Activated naive CD4-positive, alpha-beta T cell treated with anti-CD3 and anti-CD28 coated beads, Interleukin-2, amount 10 ng/mL, durations not matched to agents 7 days and 5 days (primary cell): ENCODE measurements at regions not wholly inside any gene's neighbourhood (a gene's known extent, or its start where the extent isn't known, plus 50 kb on each side); places are given as distances from the start of the nearest gene placed in this dataset.

Source experiments
- CTCF ChIA-PET: fragments of 350-600 bp; sonication (Branson Sonifier 250); formaldehyde crosslinking; loops from one replicate; lab custom pipeline; 2021; ENCODE audit warnings: antibody characterized with exemption; lab: Charles Lee
- DNase-seq: peaks from one replicate; pipeline ENCODE4 v3.0.0-alpha.2; 2020
- H3K27ac Mint-ChIP-seq: one replicate; pipeline ENCODE4 v1.8.0; 2021; ENCODE audit warnings: mild to moderate bottlenecking, moderate library complexity, mixed read lengths
- H3K27me3 Mint-ChIP-seq: one replicate; pipeline ENCODE4 v1.8.0; 2021; ENCODE audit warnings: mild to moderate bottlenecking, mixed read lengths
- H3K36me3 Mint-ChIP-seq: one replicate; pipeline ENCODE4 v1.8.0; 2021; ENCODE audit warnings: mixed read lengths
- H3K4me1 Mint-ChIP-seq: one replicate; pipeline ENCODE4 v1.8.0; 2021; ENCODE audit warnings: mixed read lengths
- H3K4me3 Mint-ChIP-seq: one replicate; pipeline ENCODE4 v1.8.0; 2021; ENCODE audit warnings: mild to moderate bottlenecking, moderate library complexity, mixed read lengths
- H3K9me3 Mint-ChIP-seq: one replicate; pipeline ENCODE4 v1.8.0; 2021; ENCODE audit warnings: mixed read lengths

DNA sequence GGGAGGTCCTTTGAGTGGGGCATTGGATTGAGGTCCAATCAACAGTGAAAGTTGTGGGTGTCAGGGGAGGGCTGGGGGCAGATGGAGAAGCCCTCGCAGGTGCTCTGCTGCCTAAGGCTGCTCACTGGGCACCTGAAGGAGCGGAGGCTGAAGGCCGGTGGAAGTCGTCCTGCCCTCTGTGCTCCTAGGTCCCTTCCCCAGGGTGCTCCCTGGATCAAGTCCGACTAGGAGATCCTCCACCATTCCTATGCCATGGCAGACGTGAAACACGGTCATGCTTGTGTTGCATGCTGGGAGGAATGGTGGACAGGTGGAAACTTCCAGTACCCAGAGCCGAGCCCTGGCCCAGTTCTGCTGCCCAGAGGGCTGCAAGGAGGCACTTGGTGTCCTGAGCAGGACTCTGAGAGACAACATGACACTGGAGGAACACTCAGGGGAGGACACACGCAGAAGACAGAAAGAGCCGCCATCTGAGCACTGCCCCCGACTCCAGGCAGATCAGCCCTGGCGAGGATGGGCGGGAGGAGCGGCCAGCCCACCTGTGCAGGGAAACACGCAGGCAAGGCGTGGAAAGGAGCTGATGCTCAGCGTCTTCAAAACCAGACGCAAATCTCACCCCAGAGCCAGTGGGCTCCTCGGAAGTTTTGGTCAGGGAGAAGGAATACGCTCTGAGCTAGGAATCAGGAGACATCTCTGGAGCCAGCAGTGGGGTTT is 786.8 kb downstream of the BRD1 start:
- Mint-ChIP-seq H3K36me3 (no peaks in the 10 kb centered on the region), H3K4me3 (no peak overlapping the region), H3K4me1 (no peaks in the 10 kb centered on the region), H3K27ac (no peak overlapping the region), H3K27me3 (no peaks in the 10 kb centered on the region), H3K9me3 (peaks cover 5% of the 10 kb centered on the region)
- CTCF ChIA-PET: no interaction called here
- peak; percentile 6 for DNase-seq

DNA sequence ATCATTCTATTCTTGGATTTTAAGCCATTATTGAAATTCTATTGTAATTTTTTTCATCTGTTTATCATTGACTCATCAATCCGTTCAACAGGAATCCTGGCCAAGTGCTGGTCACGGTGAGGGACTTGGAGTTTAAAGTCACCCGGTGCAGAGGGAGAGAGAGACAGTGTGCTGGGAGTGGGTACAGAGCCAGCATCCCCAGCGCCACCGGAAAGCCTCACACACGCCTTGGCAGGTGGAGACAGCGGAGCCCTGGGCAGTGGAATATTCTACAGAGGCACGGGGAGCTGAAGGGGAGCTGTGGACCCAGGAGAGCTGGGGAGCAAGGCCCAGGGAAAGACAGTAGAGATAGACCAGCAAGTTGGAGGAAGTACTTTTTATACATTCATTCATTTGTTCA is 787.6 kb downstream of the BRD1 start:
- no peak for DNase-seq
- Mint-ChIP-seq H3K4me1 (no peaks in the 10 kb centered on the region), H3K36me3 (no peaks in the 10 kb centered on the region), H3K27me3 (no peaks in the 10 kb centered on the region), H3K4me3 (no peak overlapping the region), H3K9me3 (peaks cover 5% of the 10 kb centered on the region), H3K27ac (no peak overlapping the region)
- CTCF ChIA-PET: no interaction called here

DNA sequence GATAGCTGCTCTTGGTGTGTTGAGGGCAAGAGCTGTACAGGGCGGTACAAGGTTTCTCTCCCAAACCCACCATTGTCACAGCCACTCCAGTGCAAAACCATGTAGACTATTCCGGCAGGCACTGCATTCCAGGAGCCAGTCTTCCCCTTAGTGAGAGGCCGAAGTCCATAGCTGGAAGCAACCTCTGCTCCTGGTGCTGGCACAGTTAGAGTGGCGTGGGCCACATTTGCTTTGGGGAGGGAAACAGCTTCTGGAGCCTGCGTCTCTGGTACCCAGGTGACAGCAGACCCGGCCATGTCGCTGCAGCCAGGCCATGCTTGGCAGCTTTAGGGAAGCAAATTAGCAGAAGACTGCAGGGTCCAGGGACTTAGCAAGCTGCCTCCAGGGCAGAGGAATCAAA is 788.0 kb downstream of the BRD1 start:
- Mint-ChIP-seq H3K27ac (no peak overlapping the region), H3K4me3 (no peak overlapping the region), H3K9me3 (peaks cover 5% of the 10 kb centered on the region), H3K36me3 (no peaks in the 10 kb centered on the region), H3K27me3 (no peaks in the 10 kb centered on the region), H3K4me1 (no peaks in the 10 kb centered on the region)
- CTCF ChIA-PET: no interaction called here
- DNase-seq: no peak

DNA sequence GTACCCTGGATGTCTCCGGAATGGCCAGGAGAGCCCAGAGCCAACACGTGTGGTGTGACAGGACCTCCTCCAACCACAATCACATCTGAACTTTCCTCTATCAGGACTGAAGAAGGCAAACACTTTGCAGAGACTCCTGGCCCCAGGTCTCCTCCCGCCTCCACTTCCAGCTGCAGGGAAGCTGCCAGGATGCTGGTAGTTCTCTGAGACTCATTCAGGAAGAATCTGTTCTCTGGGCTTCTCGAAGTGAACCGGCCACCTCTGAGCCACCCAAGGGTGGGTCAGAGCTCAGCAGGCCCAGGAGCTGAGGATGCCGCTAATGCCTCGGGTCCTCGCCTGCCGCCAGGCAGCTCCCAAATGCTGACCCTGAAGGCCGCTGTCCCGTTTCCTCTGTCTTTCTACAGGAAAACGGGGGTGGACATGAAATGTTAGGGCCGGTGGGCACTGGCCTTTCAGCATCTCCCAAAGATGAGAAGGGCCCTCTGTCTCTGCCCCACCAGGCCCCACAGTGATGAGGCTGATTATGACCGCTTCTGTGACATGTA is 789.9 kb downstream of the BRD1 start:
- no peak overlapping the region for H3K27ac Mint-ChIP-seq
- no peak for DNase-seq
- no peaks in the 10 kb centered on the region for H3K4me1 Mint-ChIP-seq
- CTCF ChIA-PET: no interaction called here
- H3K36me3 Mint-ChIP-seq: no peaks in the 10 kb centered on the region
- H3K9me3 Mint-ChIP-seq: peaks cover 5% of the 10 kb centered on the region
- no peak overlapping the region for H3K4me3 Mint-ChIP-seq
- H3K27me3 Mint-ChIP-seq: no peaks in the 10 kb centered on the region

DNA sequence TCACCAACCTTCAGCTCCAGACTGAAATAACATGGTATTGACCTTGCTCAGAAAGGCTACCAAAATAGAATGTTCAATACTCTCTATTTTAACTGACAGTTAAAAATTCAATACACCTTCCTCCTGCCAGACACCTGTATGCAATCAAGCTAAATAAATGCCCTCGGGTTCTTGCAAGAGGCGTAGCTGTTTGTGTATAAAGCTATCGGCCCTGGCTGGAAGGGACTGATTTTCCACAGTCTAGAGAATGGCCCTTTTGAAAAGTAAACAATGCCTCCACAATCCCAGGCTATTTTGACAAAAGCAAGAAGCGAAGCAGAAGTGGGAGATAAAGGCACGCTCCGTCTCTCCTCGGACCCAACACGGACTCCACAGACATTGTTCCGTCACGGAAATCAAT is 791.2 kb downstream of the BRD1 start:
- Mint-ChIP-seq H3K27ac (no peak overlapping the region), H3K27me3 (no peaks in the 10 kb centered on the region), H3K4me1 (no peaks in the 10 kb centered on the region), H3K36me3 (no peaks in the 10 kb centered on the region), H3K9me3 (peaks cover 5% of the 10 kb centered on the region), H3K4me3 (no peak overlapping the region)
- DNase-seq: no peak
- CTCF ChIA-PET: no interaction called here

DNA sequence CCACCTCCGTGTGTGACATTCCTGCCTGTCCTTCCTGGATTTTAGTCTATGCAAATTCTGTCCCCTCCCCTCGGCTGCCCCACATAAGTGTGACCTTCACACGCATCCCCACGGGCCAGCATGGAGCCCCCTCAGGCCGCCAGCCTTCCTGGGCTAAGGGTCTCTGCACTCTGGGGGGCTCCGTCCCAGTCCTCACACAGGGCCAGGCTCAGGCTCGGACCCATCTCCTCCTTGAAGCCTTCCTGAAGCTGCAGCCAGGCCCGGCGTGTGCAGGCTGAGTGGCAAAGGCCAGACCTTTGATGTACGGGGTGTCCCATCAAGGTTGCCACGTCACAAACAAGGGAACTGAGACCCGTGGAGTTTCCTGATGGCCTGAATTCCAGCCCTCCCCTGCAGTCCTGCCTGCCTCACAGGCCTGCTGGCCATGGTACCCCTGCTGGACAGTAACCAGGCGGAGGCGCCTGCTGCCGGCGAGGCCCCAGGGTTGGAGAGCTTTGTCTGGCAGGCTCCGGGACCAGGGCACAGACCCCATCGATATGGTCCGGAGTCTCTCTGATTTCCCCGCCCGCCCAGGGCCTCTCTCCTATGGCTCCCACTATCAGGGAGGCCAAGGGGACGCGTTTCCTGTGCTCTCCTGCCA is 791.7 kb downstream of the BRD1 start:
- H3K27ac Mint-ChIP-seq: no peak overlapping the region
- H3K36me3 Mint-ChIP-seq: no peaks in the 10 kb centered on the region
- H3K9me3 Mint-ChIP-seq: peaks cover 5% of the 10 kb centered on the region
- H3K4me3 Mint-ChIP-seq: no peak overlapping the region
- CTCF ChIA-PET: no interaction called here
- DNase-seq: no peak
- no peaks in the 10 kb centered on the region for H3K4me1 Mint-ChIP-seq
- no peaks in the 10 kb centered on the region for H3K27me3 Mint-ChIP-seq

DNA sequence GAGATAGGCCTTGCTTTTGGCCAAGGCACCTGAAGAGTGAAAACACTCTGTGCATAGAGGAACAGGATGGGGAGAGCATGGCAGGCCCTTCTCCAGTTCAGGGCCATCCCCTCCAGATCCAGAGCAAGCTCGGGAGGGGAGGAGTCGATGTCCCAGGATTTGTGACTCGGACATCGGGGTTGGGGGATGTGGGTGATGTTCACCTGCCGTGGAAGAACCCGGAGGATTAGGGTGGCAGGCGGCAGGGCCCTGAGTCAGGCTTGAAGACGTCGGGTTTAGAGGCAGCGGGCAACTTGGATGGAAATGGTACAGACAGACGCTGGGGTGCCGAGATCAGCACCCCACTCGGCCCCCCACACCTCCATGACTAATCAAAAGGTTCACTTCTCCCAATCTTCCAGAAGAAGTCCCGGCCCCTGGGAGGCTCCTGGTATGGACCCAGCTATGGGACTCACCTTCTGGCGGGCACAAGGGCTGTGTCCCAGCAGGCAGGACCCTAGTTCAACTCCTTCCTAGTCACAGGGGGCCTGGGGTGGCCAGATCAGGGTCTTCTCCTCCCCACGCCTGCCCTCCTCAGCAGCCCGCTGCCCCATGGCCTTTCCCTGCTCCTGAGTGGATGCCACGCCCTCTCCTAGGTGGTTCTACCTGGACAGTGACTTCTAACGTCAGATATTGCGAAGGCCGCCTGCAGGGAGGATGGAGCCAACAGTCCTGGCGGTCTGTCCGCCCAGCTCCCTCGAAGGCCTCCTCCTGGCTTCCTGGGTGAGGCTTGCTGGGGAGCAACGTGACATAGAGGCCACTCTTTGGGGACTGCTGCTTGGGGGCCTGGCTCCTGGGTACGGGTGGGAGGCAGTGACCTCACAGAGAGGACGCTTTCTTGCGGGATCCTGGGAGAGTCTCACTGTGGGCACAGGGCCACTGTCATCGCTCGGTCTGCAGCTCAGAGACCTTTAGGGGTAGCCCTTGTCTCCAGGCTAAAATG is 792.5 kb downstream of the BRD1 start:
- peaks cover 5% of the 10 kb centered on the region for H3K9me3 Mint-ChIP-seq

DNA sequence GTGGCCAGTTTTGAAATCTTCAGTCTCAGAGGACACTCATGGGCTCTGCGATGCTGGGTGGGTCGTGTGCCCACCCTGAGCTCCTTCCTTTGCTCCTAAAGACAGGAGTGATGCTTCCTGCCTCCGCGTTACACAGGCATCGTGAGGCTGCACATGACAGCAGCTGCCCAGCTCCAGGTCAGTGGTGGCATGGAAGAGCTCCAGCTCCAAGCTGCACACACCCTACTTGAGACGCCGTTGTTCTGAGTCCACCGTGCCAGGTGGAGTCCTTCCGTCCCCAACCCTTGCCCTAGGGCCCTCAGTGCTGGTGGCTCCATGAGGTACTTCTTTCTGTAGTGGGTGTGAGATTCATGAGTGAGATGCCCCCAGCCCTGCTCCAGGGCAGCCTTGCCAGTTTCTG is 794.1 kb downstream of the BRD1 start:
- no peaks in the 10 kb centered on the region for H3K36me3 Mint-ChIP-seq
- no peak overlapping the region for H3K27ac Mint-ChIP-seq
- no peak overlapping the region for H3K4me3 Mint-ChIP-seq
- H3K9me3 Mint-ChIP-seq: peaks cover 5% of the 10 kb centered on the region
- CTCF ChIA-PET: no interaction called here
- H3K27me3 Mint-ChIP-seq: no peaks in the 10 kb centered on the region
- no peaks in the 10 kb centered on the region for H3K4me1 Mint-ChIP-seq
- no peak for DNase-seq

More for the DNA sequence above, 792.5 kb downstream of the BRD1 start:
- no peak overlapping the region for H3K4me3 Mint-ChIP-seq
- H3K27ac Mint-ChIP-seq: no peak overlapping the region
- DNase-seq: no peak
- H3K36me3 Mint-ChIP-seq: no peaks in the 10 kb centered on the region
- H3K27me3 Mint-ChIP-seq: no peaks in the 10 kb centered on the region
- CTCF ChIA-PET: interaction anchor here (0.6 kb wide), 1 partner anchor 599 kb away, joined by 3 read pairs; no protein-coding TSS in a partner anchor
- H3K4me1 Mint-ChIP-seq: no peaks in the 10 kb centered on the region

DNA sequence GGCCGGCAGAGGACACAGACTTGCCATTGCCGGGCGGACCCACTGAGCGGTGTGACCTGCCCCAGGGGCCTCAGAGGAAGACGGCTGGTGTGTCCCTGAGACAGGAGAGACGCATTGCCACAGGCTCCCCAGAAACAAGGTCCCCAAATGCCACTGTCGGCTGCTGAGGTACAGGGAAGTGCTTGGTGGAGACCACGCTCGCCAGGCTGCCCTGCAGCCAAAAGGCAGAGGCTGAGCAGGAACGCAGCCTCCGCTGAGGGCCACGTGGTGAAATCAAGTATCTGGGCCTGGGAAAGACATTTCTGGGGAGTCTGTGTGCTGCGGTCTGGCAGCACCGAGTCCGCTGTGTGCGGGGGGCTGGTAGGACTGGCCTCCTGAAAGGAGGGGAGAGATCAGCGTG is 794.9 kb downstream of the BRD1 start:
- H3K4me1 Mint-ChIP-seq: no peaks in the 10 kb centered on the region
- no peak overlapping the region for H3K27ac Mint-ChIP-seq
- peaks cover 5% of the 10 kb centered on the region for H3K9me3 Mint-ChIP-seq
- no peaks in the 10 kb centered on the region for H3K27me3 Mint-ChIP-seq
- H3K4me3 Mint-ChIP-seq: no peak overlapping the region
- CTCF ChIA-PET: no interaction called here
- no peak for DNase-seq
- H3K36me3 Mint-ChIP-seq: no peaks in the 10 kb centered on the region

DNA sequence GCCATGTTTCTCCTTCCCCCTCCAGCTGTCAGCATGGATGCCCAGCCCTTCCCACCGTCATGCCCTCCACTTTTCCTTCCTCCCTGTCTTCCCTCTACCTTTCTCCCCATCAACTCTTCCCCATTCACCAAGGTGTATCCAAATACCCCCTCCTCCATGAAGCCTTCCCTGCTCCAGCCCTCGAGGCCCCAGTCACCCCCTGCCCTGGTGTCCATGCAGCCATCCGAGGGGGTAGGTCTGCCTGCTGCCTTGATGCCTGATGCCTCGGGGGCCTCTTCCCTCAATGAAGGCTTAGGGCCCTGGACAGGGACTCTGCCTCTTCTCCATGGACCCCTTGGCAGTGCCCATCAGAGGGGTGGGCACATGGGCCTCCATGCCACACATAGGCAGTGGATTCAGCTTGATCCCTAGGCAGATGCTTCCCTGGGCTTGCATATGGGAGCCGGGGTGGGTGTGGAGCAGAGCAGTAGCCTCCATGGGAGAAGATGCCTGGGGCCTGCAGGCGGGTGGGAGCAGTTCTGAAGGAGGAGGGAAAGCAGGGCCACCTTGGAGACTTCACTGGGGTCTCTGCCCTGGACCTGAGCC is 795.8 kb downstream of the BRD1 start:
- DNase-seq: no peak
- Mint-ChIP-seq H3K27me3 (no peaks in the 10 kb centered on the region), H3K9me3 (peaks cover 3% of the 10 kb centered on the region), H3K4me3 (no peak overlapping the region), H3K27ac (no peak overlapping the region), H3K36me3 (no peaks in the 10 kb centered on the region), H3K4me1 (no peaks in the 10 kb centered on the region)
- CTCF ChIA-PET: no interaction called here

DNA sequence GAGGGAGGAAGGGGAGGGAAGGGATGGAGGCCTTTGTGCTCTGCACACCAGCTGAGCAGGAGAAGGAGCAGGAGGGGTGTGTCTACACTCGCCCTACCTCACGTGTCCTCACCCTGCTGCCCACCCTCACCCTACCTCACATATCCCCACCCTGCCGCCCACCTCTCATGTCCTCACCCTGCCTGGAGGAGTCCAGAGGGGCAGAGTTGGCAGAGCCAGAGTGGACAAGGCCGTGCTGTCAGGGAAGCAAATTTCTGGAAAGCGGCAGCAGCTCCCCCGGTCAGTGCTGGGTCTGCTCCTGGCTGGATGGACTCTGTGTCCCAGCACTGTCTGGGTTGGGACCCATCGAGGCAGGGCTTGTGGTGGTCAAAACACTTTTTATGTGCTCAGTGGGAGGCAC is 799.6 kb downstream of the BRD1 start:
- Mint-ChIP-seq H3K4me3 (no peak overlapping the region), H3K27me3 (no peaks in the 10 kb centered on the region), H3K27ac (no peak overlapping the region), H3K36me3 (no peaks in the 10 kb centered on the region), H3K4me1 (no peaks in the 10 kb centered on the region), H3K9me3 (no peaks in the 10 kb centered on the region)
- DNase-seq: no peak
- CTCF ChIA-PET: no interaction called here

DNA sequence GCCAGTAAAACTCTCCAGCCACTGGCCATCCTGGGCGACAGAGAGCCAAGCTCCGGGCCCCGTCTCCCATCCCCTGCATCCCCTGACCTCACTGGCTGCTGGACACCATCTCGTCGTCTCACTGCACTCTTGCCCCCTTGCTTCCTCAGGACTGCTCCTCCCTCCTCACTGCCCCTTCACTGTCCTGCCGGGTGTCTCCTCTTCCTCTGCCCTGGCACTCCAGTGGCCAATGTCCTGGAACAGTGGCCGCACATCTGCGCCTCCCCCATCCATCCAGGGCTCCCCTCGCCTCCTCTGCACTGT is 800.4 kb downstream of the BRD1 start:
- Mint-ChIP-seq H3K9me3 (no peaks in the 10 kb centered on the region), H3K27ac (no peak overlapping the region), H3K36me3 (no peaks in the 10 kb centered on the region), H3K27me3 (no peaks in the 10 kb centered on the region), H3K4me1 (no peaks in the 10 kb centered on the region), H3K4me3 (no peak overlapping the region)
- no peak for DNase-seq
- CTCF ChIA-PET: no interaction called here

DNA sequence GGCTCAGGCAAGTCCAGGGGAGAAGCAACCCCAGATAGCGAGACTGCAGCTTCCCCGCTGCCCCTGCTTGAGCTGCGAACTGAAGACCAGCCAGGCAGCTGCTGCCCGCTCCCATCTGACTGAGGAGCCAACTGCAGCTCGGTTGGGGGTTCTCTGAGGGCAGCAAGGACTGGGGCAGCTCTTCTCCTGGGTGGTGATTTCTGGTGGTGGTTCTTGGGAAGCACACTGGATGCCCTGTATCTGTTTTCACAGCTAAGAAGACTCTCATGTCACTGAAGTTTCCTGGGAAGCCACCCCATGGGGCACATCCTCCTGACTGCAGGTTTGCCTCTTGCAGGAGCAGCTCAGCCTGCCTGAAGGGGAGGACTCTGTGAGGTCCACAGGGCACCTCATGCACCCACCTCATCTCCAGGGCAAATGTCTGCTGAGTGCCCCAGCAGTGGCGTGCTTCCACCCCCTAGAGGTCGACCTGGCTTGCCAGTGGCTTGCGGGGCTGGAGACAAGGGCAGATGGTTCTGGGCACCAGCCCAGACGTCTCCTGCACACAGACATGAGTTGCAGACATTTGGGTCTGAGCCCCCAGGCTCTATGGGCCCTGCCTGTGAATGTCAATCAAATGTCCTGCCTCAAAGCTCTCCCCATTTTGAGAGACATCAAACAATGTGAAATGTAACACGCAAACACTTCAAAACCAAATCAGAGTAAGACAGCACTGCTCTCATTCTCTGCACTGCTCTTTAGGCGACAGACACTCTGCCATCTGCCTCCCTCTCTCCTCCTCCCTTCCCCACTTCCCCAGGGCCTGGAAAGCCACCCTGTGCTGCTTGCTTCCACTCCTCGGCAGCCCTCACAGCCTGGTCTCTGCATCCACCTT is 800.9 kb downstream of the BRD1 start:
- H3K36me3 Mint-ChIP-seq: no peaks in the 10 kb centered on the region
- H3K4me1 Mint-ChIP-seq: no peaks in the 10 kb centered on the region
- no peaks in the 10 kb centered on the region for H3K27me3 Mint-ChIP-seq
- no peak overlapping the region for H3K4me3 Mint-ChIP-seq
- DNase-seq: no peak
- CTCF ChIA-PET: no interaction called here
- H3K9me3 Mint-ChIP-seq: no peaks in the 10 kb centered on the region
- no peak overlapping the region for H3K27ac Mint-ChIP-seq
